ENCODE measurements at regions not wholly inside any gene's neighbourhood (a gene's known extent, or its start where the extent isn't known, plus 50 kb on each side); places are given as distances from the start of the nearest gene placed in this dataset.
A peak's percentile ranks its signal among the peaks of the same experiment; 100 is the strongest.
"Not testable (repeated sequence)": the region's sequence is repeated elsewhere in the genome, so short reads cannot be mapped to it uniquely, and the experiment has no call there.

- not testable (repeated sequence) for H3K27me3 ChIP-seq (ENCODE audit: control insufficient read depth in 1 of 2, insufficient read depth in 2 of 2, low read length in 2 of 2); H3K27ac ChIP-seq (ENCODE audit: low read depth, low read length); H3K36me3 ChIP-seq (ENCODE audit: control insufficient read depth in 1 of 2, insufficient read depth in 2 of 2, low read length in 2 of 2); H3K4me3 ChIP-seq (ENCODE audit: low read depth in 1 of 2, low read length in 2 of 2); H3K9me3 ChIP-seq (ENCODE audit: control insufficient read depth in 1 of 2, low read length in 2 of 2); H3K4me1 ChIP-seq (ENCODE audit: control insufficient read depth in 1 of 2, insufficient read depth in 2 of 2, low read length in 2 of 2); H3K9ac ChIP-seq (ENCODE audit: low read depth in 1 of 2, low read length in 2 of 2)
Measured at GRCh38 chr7:6988608-6989007, 162.5 kb upstream of the CCZ1B start.

GRCh38 chr7:6989968-6990367 is 163.9 kb upstream of the CCZ1B start:
- H3K4me3 ChIP-seq (ENCODE audit: low read depth in 1 of 2, low read length in 2 of 2); H3K27me3 ChIP-seq (ENCODE audit: control insufficient read depth in 1 of 2, insufficient read depth in 2 of 2, low read length in 2 of 2): not testable (repeated sequence)

GRCh38 chr7:6990426-6991152 is 164.5 kb upstream of the CCZ1B start:
- peak overlapping the region; percentile 62 to 71 for H3K4me3 ChIP-seq (ENCODE audit: low read depth in 1 of 2, low read length in 2 of 2)
- H3K27ac ChIP-seq (ENCODE audit: low read depth, low read length), result peak overlapping the region; percentile 68
- H3K36me3 ChIP-seq (ENCODE audit: control insufficient read depth in 1 of 2, insufficient read depth in 2 of 2, low read length in 2 of 2); H3K4me1 ChIP-seq (ENCODE audit: control insufficient read depth in 1 of 2, insufficient read depth in 2 of 2, low read length in 2 of 2); H3K27me3 ChIP-seq (ENCODE audit: control insufficient read depth in 1 of 2, insufficient read depth in 2 of 2, low read length in 2 of 2); H3K9me3 ChIP-seq (ENCODE audit: control insufficient read depth in 1 of 2, low read length in 2 of 2): not testable (repeated sequence)
- peak overlapping the region in 1 of 2 donors; percentile 18 for H3K9ac ChIP-seq (ENCODE audit: low read depth in 1 of 2, low read length in 2 of 2)

More at GRCh38 chr7:6989968-6990367, 163.9 kb upstream of the CCZ1B start:
- peak overlapping the region; percentile 32 for H3K27ac ChIP-seq (ENCODE audit: low read depth, low read length)
- not testable (repeated sequence) for H3K36me3 ChIP-seq (ENCODE audit: control insufficient read depth in 1 of 2, insufficient read depth in 2 of 2, low read length in 2 of 2); H3K9me3 ChIP-seq (ENCODE audit: control insufficient read depth in 1 of 2, low read length in 2 of 2); H3K4me1 ChIP-seq (ENCODE audit: control insufficient read depth in 1 of 2, insufficient read depth in 2 of 2, low read length in 2 of 2); H3K9ac ChIP-seq (ENCODE audit: low read depth in 1 of 2, low read length in 2 of 2)

GRCh38 chr7:6991169-6991611 is 165.1 kb upstream of the CCZ1B start:
- not testable (repeated sequence) for H3K36me3 ChIP-seq (ENCODE audit: control insufficient read depth in 1 of 2, insufficient read depth in 2 of 2, low read length in 2 of 2); H3K9me3 ChIP-seq (ENCODE audit: control insufficient read depth in 1 of 2, low read length in 2 of 2); H3K4me1 ChIP-seq (ENCODE audit: control insufficient read depth in 1 of 2, insufficient read depth in 2 of 2, low read length in 2 of 2); H3K27me3 ChIP-seq (ENCODE audit: control insufficient read depth in 1 of 2, insufficient read depth in 2 of 2, low read length in 2 of 2)
- Histone ChIP-seq H3K27ac (ENCODE audit: low read depth, low read length) (peak overlapping the region; percentile 68), H3K4me3 (ENCODE audit: low read depth in 1 of 2, low read length in 2 of 2) (peak overlapping the region; percentile 62 to 71), H3K9ac (ENCODE audit: low read depth in 1 of 2, low read length in 2 of 2) (peak overlapping the region; percentile 47 to 65)

- not testable (repeated sequence) for H3K36me3 ChIP-seq (ENCODE audit: control insufficient read depth in 1 of 2, insufficient read depth in 2 of 2, low read length in 2 of 2); H3K9me3 ChIP-seq (ENCODE audit: control insufficient read depth in 1 of 2, low read length in 2 of 2); H3K27me3 ChIP-seq (ENCODE audit: control insufficient read depth in 1 of 2, insufficient read depth in 2 of 2, low read length in 2 of 2); H3K4me1 ChIP-seq (ENCODE audit: control insufficient read depth in 1 of 2, insufficient read depth in 2 of 2, low read length in 2 of 2)
- Histone ChIP-seq H3K9ac (ENCODE audit: low read depth in 1 of 2, low read length in 2 of 2) (peak overlapping the region; percentile 47 to 65), H3K4me3 (ENCODE audit: low read depth in 1 of 2, low read length in 2 of 2) (peak overlapping the region; percentile 62 to 71), H3K27ac (ENCODE audit: low read depth, low read length) (peak overlapping the region; percentile 68)
Measured at GRCh38 chr7:6991686-6992085, 165.6 kb upstream of the CCZ1B start.

GRCh38 chr7:6992133-6992532 is 166.1 kb upstream of the CCZ1B start:
- not testable (repeated sequence) for H3K4me1 ChIP-seq (ENCODE audit: control insufficient read depth in 1 of 2, insufficient read depth in 2 of 2, low read length in 2 of 2); H3K27ac ChIP-seq (ENCODE audit: low read depth, low read length); H3K27me3 ChIP-seq (ENCODE audit: control insufficient read depth in 1 of 2, insufficient read depth in 2 of 2, low read length in 2 of 2); H3K36me3 ChIP-seq (ENCODE audit: control insufficient read depth in 1 of 2, insufficient read depth in 2 of 2, low read length in 2 of 2); H3K9me3 ChIP-seq (ENCODE audit: control insufficient read depth in 1 of 2, low read length in 2 of 2)
- Histone ChIP-seq H3K9ac (ENCODE audit: low read depth in 1 of 2, low read length in 2 of 2) (peak overlapping the region in 1 of 2 donors; percentile 65), H3K4me3 (ENCODE audit: low read depth in 1 of 2, low read length in 2 of 2) (peak overlapping the region; percentile 62 to 71)

GRCh38 chr7:6995026-6995425 is 169.0 kb upstream of the CCZ1B start:
- not testable (repeated sequence) for H3K36me3 ChIP-seq (ENCODE audit: control insufficient read depth in 1 of 2, insufficient read depth in 2 of 2, low read length in 2 of 2); H3K9ac ChIP-seq (ENCODE audit: low read depth in 1 of 2, low read length in 2 of 2); H3K27ac ChIP-seq (ENCODE audit: low read depth, low read length); H3K27me3 ChIP-seq (ENCODE audit: control insufficient read depth in 1 of 2, insufficient read depth in 2 of 2, low read length in 2 of 2); H3K4me1 ChIP-seq (ENCODE audit: control insufficient read depth in 1 of 2, insufficient read depth in 2 of 2, low read length in 2 of 2); H3K4me3 ChIP-seq (ENCODE audit: low read depth in 1 of 2, low read length in 2 of 2); H3K9me3 ChIP-seq (ENCODE audit: control insufficient read depth in 1 of 2, low read length in 2 of 2)

GRCh38 chr7:6995493-6996289 is 169.6 kb upstream of the CCZ1B start:
- not testable (repeated sequence) for H3K4me3 ChIP-seq (ENCODE audit: low read depth in 1 of 2, low read length in 2 of 2); H3K27ac ChIP-seq (ENCODE audit: low read depth, low read length); H3K36me3 ChIP-seq (ENCODE audit: control insufficient read depth in 1 of 2, insufficient read depth in 2 of 2, low read length in 2 of 2); H3K9ac ChIP-seq (ENCODE audit: low read depth in 1 of 2, low read length in 2 of 2); H3K27me3 ChIP-seq (ENCODE audit: control insufficient read depth in 1 of 2, insufficient read depth in 2 of 2, low read length in 2 of 2); H3K9me3 ChIP-seq (ENCODE audit: control insufficient read depth in 1 of 2, low read length in 2 of 2); H3K4me1 ChIP-seq (ENCODE audit: control insufficient read depth in 1 of 2, insufficient read depth in 2 of 2, low read length in 2 of 2)

- H3K27me3 ChIP-seq (ENCODE audit: control insufficient read depth in 1 of 2, insufficient read depth in 2 of 2, low read length in 2 of 2); H3K36me3 ChIP-seq (ENCODE audit: control insufficient read depth in 1 of 2, insufficient read depth in 2 of 2, low read length in 2 of 2); H3K9me3 ChIP-seq (ENCODE audit: control insufficient read depth in 1 of 2, low read length in 2 of 2); H3K27ac ChIP-seq (ENCODE audit: low read depth, low read length); H3K4me1 ChIP-seq (ENCODE audit: control insufficient read depth in 1 of 2, insufficient read depth in 2 of 2, low read length in 2 of 2); H3K4me3 ChIP-seq (ENCODE audit: low read depth in 1 of 2, low read length in 2 of 2); H3K9ac ChIP-seq (ENCODE audit: low read depth in 1 of 2, low read length in 2 of 2): not testable (repeated sequence)
Measured at GRCh38 chr7:6999067-6999666, 173.1 kb upstream of the CCZ1B start.

- H3K36me3 ChIP-seq (ENCODE audit: control insufficient read depth in 1 of 2, insufficient read depth in 2 of 2, low read length in 2 of 2), result peaks cover 0 to 3% of the 10 kb centered on the region in 2 donors
- H3K9ac ChIP-seq (ENCODE audit: low read depth in 1 of 2, low read length in 2 of 2), result no peak overlapping the region
- H3K27ac ChIP-seq (ENCODE audit: low read depth, low read length), result no peak overlapping the region
- H3K4me3 ChIP-seq (ENCODE audit: low read depth in 1 of 2, low read length in 2 of 2), result no peak overlapping the region
- H3K4me1 ChIP-seq (ENCODE audit: control insufficient read depth in 1 of 2, insufficient read depth in 2 of 2, low read length in 2 of 2), result no peaks in the 10 kb centered on the region
- H3K9me3 ChIP-seq (ENCODE audit: control insufficient read depth in 1 of 2, low read length in 2 of 2), result no peaks in the 10 kb centered on the region
- H3K27me3 ChIP-seq (ENCODE audit: control insufficient read depth in 1 of 2, insufficient read depth in 2 of 2, low read length in 2 of 2), result no peaks in the 10 kb centered on the region
Measured at GRCh38 chr7:7002418-7003062, 176.5 kb upstream of the CCZ1B start.
